Chondrocyte (in vitro differentiated cells): ENCODE measurements at regions not wholly inside any gene's neighbourhood (a gene's known extent, or its start where the extent isn't known, plus 50 kb on each side); places are given as distances from the start of the nearest gene placed in this dataset.

Experiments
- DNase-seq: peaks from one replicate; pipeline ENCODE4 v3.0.0; 2021; ENCODE audit warnings: mixed read lengths, low spot score
- H3K27ac Mint-ChIP-seq: one replicate; pipeline ENCODE4 v1.8.0; 2021; ENCODE audit warnings: mild to moderate bottlenecking, moderate library complexity, mixed read lengths; ENCODE audit not compliant: unreplicated experiment
- H3K27me3 Mint-ChIP-seq: 2 replicates; pipeline ENCODE4 v1.8.0; 2021; ENCODE audit warnings: low read depth, mixed read lengths
- H3K36me3 Mint-ChIP-seq: 2 replicates; pipeline ENCODE4 v1.8.0; 2021; ENCODE audit warnings: low read depth, mixed read lengths
- H3K4me1 Mint-ChIP-seq: 2 replicates; pipeline ENCODE4 v1.8.0; 2021; ENCODE audit warnings: low read depth, mild to moderate bottlenecking, mixed read lengths
- H3K4me3 Mint-ChIP-seq: one replicate; pipeline ENCODE4 v1.8.0; 2021; ENCODE audit warnings: mild to moderate bottlenecking, moderate library complexity, mixed read lengths; ENCODE audit not compliant: unreplicated experiment
- H3K9me3 Mint-ChIP-seq: 2 replicates; pipeline ENCODE4 v1.8.0; 2021; ENCODE audit warnings: low read depth, mixed read lengths
- CTCF ChIP-seq: fragments of 200-600 bp; sonication (generic); IDR thresholded peaks from 2 replicates; pipeline ENCODE4 v1.5.0; 2021; ENCODE audit warnings: antibody characterized with exemption, mild to moderate bottlenecking, moderate library complexity

- Mint-ChIP-seq H3K4me1 (no peaks in the 10 kb centered on the region), H3K4me3 (no peak overlapping the region), H3K36me3 (no peaks in the 10 kb centered on the region), H3K9me3 (no peaks in the 10 kb centered on the region), H3K27ac (no peak overlapping the region), H3K27me3 (no peaks in the 10 kb centered on the region)
- DNase-seq = no peak
- TF ChIP-seq CTCF = no peak
Measured at GRCh38 chr6:14785493-14785790, 460.4 kb upstream of the JARID2 start.

- no peaks in the 10 kb centered on the region for H3K27me3 Mint-ChIP-seq
- no peak for DNase-seq
- H3K4me3 Mint-ChIP-seq = no peak overlapping the region
- no peaks in the 10 kb centered on the region for H3K9me3 Mint-ChIP-seq
- H3K36me3 Mint-ChIP-seq = no peaks in the 10 kb centered on the region
- TF ChIP-seq CTCF = no peak
- H3K4me1 Mint-ChIP-seq = no peaks in the 10 kb centered on the region
- H3K27ac Mint-ChIP-seq = no peak overlapping the region
Measured at GRCh38 chr6:14786008-14786407, 459.9 kb upstream of the JARID2 start.

- TF ChIP-seq CTCF = no peak
- H3K36me3 Mint-ChIP-seq = no peaks in the 10 kb centered on the region
- no peaks in the 10 kb centered on the region for H3K4me1 Mint-ChIP-seq
- H3K9me3 Mint-ChIP-seq = no peaks in the 10 kb centered on the region
- no peak overlapping the region for H3K4me3 Mint-ChIP-seq
- DNase-seq = no peak
- H3K27ac Mint-ChIP-seq = no peak overlapping the region
- no peaks in the 10 kb centered on the region for H3K27me3 Mint-ChIP-seq
Measured at GRCh38 chr6:14786455-14786854, 459.4 kb upstream of the JARID2 start.

- Mint-ChIP-seq H3K4me3 (no peak overlapping the region), H3K36me3 (no peaks in the 10 kb centered on the region), H3K27me3 (no peaks in the 10 kb centered on the region), H3K4me1 (no peaks in the 10 kb centered on the region), H3K27ac (no peak overlapping the region), H3K9me3 (no peaks in the 10 kb centered on the region)
- no peak for DNase-seq
- no peak for TF ChIP-seq CTCF
Measured at GRCh38 chr6:14787250-14787649, 458.6 kb upstream of the JARID2 start.

GRCh38 chr6:14787677-14788076 lies 458.2 kb upstream of the JARID2 start:
- no peaks in the 10 kb centered on the region for H3K9me3 Mint-ChIP-seq
- no peaks in the 10 kb centered on the region for H3K4me1 Mint-ChIP-seq
- no peak overlapping the region for H3K4me3 Mint-ChIP-seq
- DNase-seq = no peak
- no peak overlapping the region for H3K27ac Mint-ChIP-seq
- no peaks in the 10 kb centered on the region for H3K27me3 Mint-ChIP-seq
- TF ChIP-seq CTCF = peak; percentile 35
- H3K36me3 Mint-ChIP-seq = no peaks in the 10 kb centered on the region
